BLaER1 treated with 17β-estradiol and CSF1 and Interleukin-3, amounts not matched to agents 10 nM and 100 nM (cell line): ENCODE measurements at regions not wholly inside any gene's neighbourhood (a gene's known extent, or its start where the extent isn't known, plus 50 kb on each side); places are given as distances from the start of the nearest gene placed in this dataset.
"Not testable (repeated sequence)": the region's sequence is repeated elsewhere in the genome, so short reads cannot be mapped to it uniquely, and the experiment has no call there.

Experiments
- H3K27ac ChIP-seq, 11 experiments: shearing (Covaris generic); formaldehyde crosslinking; 2 replicates each; pipeline ENCODE4 v1.8.1; 2022
- H3K27me3 ChIP-seq, 11 experiments: shearing (Covaris generic); formaldehyde crosslinking; 2 replicates each; pipeline ENCODE4 v1.8.1; 2022
- H3K36me3 ChIP-seq, 11 experiments: shearing (Covaris generic); formaldehyde crosslinking; 2 replicates each; pipeline ENCODE4 v1.8.1; 2022
- H3K4me1 ChIP-seq, 10 experiments: shearing (Covaris generic); formaldehyde crosslinking; 2 replicates each; pipeline ENCODE4 v1.8.1; 2022
- H3K4me2 ChIP-seq, 11 experiments: shearing (Covaris generic); formaldehyde crosslinking; 2 replicates each; pipeline ENCODE4 v1.8.1; 2022
- H3K4me3 ChIP-seq, 10 experiments: shearing (Covaris generic); formaldehyde crosslinking; 2 replicates each; pipeline ENCODE4 v1.8.1; 2022
- H3K9ac ChIP-seq, 11 experiments: shearing (Covaris generic); formaldehyde crosslinking; 2 replicates each; pipeline ENCODE4 v1.8.1; 2022
- H3K9me3 ChIP-seq, 11 experiments: shearing (Covaris generic); formaldehyde crosslinking; replicated peaks in 1 of 11; 2 replicates each; pipeline ENCODE4 v1.8.1; 2022
- H4K20me1 ChIP-seq, 11 experiments: shearing (Covaris generic); formaldehyde crosslinking; 2 replicates each; pipeline ENCODE4 v1.8.1; 2022
- Cebpa-rat ChIP-seq, 11 experiments: shearing (Covaris generic); IDR thresholded peaks; 2 replicates each; pipeline ENCODE4 v1.8.1; 2022

DNA sequence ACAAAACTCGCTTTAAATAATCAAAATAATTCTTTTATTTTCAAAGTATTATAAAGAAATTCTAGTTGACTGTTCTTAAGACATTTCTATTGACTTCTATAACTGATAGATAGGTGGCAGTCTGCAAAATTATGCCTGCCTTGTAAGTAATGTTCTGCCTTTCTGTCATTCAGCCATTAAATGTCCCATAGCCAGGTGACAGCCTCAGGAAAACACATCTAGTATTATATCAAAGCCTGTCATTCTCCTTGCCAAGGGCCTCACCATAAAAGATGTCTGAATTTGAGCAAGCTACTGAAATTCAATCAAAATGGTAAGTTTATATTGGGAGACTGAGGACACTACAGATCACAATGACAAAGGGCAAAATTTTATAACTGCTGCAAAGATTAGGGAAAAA lies 170.4 kb upstream of the COX7C start:
- H4K20me1 ChIP-seq, result no peaks in the 10 kb centered on the region
- no peaks in the 10 kb centered on the region for H3K36me3 ChIP-seq
- H3K27ac ChIP-seq, result no peak overlapping the region
- H3K9me3 ChIP-seq, result no peaks in the 10 kb centered on the region
- H3K4me2 ChIP-seq, result no peak overlapping the region
- no peak for TF ChIP-seq Cebpa-rat (IDR thresholded peaks at IDR 0.05)
- H3K9ac ChIP-seq, result no peak overlapping the region
- H3K4me1 ChIP-seq, result no peaks in the 10 kb centered on the region
- no peak overlapping the region for H3K4me3 ChIP-seq
- no peaks in the 10 kb centered on the region for H3K27me3 ChIP-seq

DNA sequence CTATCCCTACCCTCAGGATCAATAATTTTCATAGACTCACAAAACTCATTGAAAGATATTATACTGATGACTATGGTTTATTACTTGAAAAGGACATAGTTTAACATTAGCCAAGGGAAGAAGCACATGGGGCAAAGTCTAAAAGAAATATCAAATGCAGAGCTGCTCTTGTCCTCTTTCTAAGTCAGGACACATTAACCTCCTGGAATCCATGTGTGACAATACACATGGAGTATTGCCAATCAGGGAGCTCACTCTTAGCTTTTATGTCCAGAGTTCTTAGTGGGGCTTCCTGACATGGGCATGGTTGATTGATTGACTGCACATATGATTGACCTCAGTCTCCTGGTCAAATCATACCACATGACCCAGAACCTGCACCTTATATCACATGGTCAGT lies 165.5 kb upstream of the COX7C start:
- Histone ChIP-seq H3K27me3 (no peaks in the 10 kb centered on the region), H3K4me3 (no peak overlapping the region), H3K4me2 (no peak overlapping the region), H3K36me3 (no peaks in the 10 kb centered on the region), H3K27ac (no peak overlapping the region), H4K20me1 (no peaks in the 10 kb centered on the region), H3K9me3 (peaks cover 0 to 11% (median 0%) of the 10 kb centered on the region in 11 experiments; a peak in 2 of 22 replicates), H3K9ac (no peak overlapping the region), H3K4me1 (no peaks in the 10 kb centered on the region)
- no peak for TF ChIP-seq Cebpa-rat (IDR thresholded peaks at IDR 0.05)

DNA sequence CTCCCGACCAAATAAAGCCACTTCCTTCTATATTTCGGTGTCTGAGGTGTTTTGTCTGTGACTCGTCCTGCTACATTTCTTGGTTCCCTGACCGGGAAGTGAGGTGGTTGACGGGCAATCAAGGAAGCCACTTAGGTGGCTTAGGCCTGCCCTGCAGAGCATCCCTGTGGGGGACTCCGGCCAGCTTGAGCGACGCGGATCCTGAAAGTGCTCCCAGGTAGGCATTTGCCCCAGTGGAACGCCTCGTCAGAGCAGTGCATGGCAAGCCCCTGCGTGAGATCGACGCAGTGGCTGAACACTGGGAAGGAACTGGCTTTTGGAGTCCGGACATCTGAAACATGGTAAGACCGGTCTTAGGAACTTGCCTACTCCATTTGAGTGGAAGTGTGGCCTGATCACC lies 157.2 kb upstream of the COX7C start:
- no peak overlapping the region for H3K4me2 ChIP-seq
- no peak overlapping the region for H3K4me3 ChIP-seq
- TF ChIP-seq Cebpa-rat (IDR thresholded peaks at IDR 0.05), result no peak

DNA sequence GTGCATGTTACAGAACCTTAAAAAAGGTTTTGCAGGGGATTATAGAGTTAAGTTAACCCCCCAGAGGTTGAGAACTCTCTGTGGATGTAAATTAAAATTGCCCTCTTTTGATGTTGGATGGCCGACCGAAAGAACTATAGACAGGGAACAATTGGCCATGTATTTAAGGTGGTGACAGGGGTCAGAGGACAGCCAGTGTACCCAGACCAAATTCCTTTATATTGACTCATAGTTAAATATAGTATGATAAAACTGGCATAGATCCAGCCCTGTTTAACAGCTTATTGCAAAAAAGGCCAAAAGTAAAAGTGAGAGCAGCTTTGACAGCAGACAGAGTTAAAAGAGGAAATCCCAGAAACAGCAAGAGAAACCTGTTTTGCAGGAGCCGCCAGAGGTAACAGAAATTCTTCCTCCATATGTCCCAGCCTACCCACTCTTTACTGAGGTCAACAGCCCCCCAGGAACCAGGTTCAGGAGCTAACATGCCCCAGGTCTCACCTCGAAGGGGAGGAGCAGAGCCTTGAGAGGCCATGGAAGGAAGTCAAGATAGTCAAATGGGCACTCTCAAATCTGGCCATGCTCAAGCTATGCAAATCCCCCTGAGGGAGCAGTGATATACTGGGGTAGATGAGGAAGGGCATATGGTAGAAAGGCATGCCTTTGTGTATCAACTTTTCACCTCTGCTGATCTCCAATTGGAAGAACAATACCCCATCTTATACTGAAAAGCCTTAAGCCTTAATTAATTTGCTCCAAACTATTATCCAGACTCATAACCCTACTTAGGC lies 156.4 kb upstream of the COX7C start:
- no peaks in the 10 kb centered on the region for H3K27me3 ChIP-seq
- no peaks in the 10 kb centered on the region for H4K20me1 ChIP-seq
- no peak for TF ChIP-seq Cebpa-rat (IDR thresholded peaks at IDR 0.05)
- H3K27ac ChIP-seq, result no peak overlapping the region
- no peak overlapping the region for H3K4me3 ChIP-seq
- H3K9me3 ChIP-seq, result peaks cover 39 to 63% (median 52%) of the 10 kb centered on the region in 11 experiments
- H3K4me2 ChIP-seq, result no peak overlapping the region
- H3K4me1 ChIP-seq, result no peaks in the 10 kb centered on the region
- no peaks in the 10 kb centered on the region for H3K36me3 ChIP-seq
- H3K9ac ChIP-seq, result no peak overlapping the region

More for the DNA sequence above, 157.2 kb upstream of the COX7C start:
- Histone ChIP-seq H3K27me3 (no peaks in the 10 kb centered on the region), H3K9ac (no peak overlapping the region), H3K4me1 (no peaks in the 10 kb centered on the region), H3K27ac (no peak overlapping the region), H4K20me1 (no peaks in the 10 kb centered on the region), H3K36me3 (no peaks in the 10 kb centered on the region), H3K9me3 (peaks cover 34 to 57% (median 45%) of the 10 kb centered on the region in 11 experiments)

DNA sequence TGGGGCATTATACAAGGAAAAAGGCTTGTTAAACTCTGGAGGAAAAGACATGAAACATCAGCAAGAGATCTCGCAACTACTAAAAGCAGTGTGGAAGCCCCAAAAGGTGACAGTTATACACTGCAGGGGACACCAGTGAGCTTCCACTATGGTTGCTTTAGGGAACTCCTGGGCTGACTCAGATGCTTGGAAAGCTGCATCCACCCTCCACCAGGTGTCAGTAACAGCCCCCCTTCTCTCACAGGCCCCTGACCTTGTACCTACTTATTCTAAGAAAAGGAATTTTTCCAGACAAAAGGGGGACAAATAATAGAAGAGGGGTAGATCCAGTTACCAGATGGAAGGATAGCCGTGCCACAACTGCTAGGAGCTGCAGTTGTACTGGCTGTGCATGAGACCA lies 154.4 kb upstream of the COX7C start:
- Histone ChIP-seq H3K27me3 (no peaks in the 10 kb centered on the region), H4K20me1 (no peaks in the 10 kb centered on the region), H3K4me2 (no peak overlapping the region), H3K4me1 (no peaks in the 10 kb centered on the region), H3K9ac (no peak overlapping the region), H3K9me3 (peaks cover 48 to 78% (median 59%) of the 10 kb centered on the region in 11 experiments), H3K27ac (no peak overlapping the region), H3K36me3 (no peaks in the 10 kb centered on the region), H3K4me3 (no peak overlapping the region)
- TF ChIP-seq Cebpa-rat (IDR thresholded peaks at IDR 0.05), result no peak

DNA sequence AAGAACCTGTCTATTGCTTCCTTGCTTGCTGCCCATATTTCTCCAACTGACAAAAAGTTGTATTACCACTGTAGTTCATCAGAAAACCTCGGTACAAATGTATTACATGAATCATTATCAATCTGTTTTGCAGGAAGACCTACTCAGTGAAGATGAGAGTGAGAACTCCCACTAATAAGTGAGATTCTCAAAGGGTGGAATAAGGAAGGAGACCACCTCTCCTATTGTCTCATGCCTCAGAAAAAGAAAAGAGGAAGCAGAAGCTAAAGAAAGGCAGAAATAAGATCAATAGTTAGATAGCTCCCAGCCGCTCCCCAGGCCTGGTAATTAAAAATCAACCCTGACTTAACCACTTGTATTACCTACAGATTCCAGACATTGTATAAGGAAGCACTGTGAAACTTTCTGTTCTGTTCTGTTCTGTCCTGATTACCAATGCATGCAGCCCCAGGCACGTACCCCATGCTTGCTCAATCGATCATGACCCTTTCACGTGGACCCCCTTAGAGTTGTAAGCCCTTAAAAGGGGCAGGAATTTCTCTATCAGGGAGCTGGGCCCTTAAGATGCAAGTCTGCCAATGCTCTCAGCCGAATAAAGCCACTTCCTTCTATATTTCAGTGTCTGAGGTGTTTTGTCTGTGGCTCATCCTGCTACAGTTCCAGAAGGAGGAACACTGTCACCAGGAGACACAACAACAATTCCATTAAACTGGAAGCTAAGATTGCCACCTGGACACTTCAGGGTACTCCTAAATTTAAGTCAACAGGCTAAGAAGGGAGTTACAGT lies 152.5 kb upstream of the COX7C start:
- Histone ChIP-seq H3K4me1 (no peaks in the 10 kb centered on the region), H3K9me3 (peaks cover 48 to 71% (median 56%) of the 10 kb centered on the region in 11 experiments)
- no peak for TF ChIP-seq Cebpa-rat (IDR thresholded peaks at IDR 0.05)

DNA sequence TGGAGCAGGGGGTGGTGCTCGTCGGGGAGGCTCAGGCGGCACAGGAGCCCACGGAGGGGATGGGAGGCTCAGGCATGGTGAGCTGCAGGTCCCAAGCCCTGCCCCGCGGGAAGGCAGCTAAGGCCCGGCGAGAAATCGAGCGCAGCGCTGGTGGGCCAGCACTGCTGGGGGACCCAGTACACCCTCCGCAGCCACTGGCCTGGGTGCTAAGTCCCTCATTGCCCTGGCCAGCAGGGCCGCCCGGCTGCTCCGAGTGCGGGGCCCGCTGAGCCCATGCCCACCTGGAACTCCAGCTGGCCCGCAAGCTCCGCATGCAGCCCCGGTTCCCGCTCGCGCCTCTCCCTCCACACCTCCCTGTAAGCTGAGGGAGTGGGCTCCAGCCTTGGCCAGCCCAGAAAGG lies 151.0 kb upstream of the COX7C start:
- peaks cover 42 to 60% (median 50%) of the 10 kb centered on the region in 11 experiments for H3K9me3 ChIP-seq
- H3K9ac ChIP-seq, H3K27ac ChIP-seq, H3K27me3 ChIP-seq, H3K4me2 ChIP-seq, H3K4me1 ChIP-seq, H3K4me3 ChIP-seq, H4K20me1 ChIP-seq, H3K36me3 ChIP-seq: not testable (repeated sequence)

More for the DNA sequence above, 152.5 kb upstream of the COX7C start:
- no peak overlapping the region for H3K27ac ChIP-seq
- no peaks in the 10 kb centered on the region for H3K36me3 ChIP-seq
- no peaks in the 10 kb centered on the region for H3K27me3 ChIP-seq
- H3K4me3 ChIP-seq, result no peak overlapping the region
- no peak overlapping the region for H3K4me2 ChIP-seq
- no peak overlapping the region for H3K9ac ChIP-seq
- H4K20me1 ChIP-seq, result no peaks in the 10 kb centered on the region

DNA sequence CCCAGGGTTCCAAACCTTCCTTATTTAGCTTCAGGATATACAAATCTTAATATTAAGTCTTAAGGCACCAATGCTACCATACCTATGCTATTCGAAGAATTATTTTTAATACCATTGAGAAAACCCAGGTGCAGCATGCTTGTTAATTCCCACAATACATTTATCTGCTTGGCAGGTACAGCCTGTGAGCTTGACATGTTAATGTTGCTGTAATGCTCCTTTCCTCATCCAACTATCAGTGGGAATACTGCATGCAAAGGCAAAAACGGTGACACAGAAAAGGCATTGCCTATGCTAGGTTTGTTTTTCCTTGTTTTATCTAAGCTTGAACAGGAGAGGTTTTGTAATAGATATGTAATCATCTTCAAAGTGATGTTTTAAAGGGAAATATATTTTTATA lies 135.7 kb upstream of the COX7C start:
- Histone ChIP-seq H3K4me2 (no peak overlapping the region), H3K9me3 (peaks cover 0 to 1% (median 0%) of the 10 kb centered on the region in 11 experiments; a peak in 1 of 22 replicates), H3K27ac (no peak overlapping the region), H3K36me3 (no peaks in the 10 kb centered on the region), H3K9ac (no peak overlapping the region), H3K27me3 (no peaks in the 10 kb centered on the region), H4K20me1 (no peaks in the 10 kb centered on the region), H3K4me3 (no peak overlapping the region), H3K4me1 (no peaks in the 10 kb centered on the region)
- no peak for TF ChIP-seq Cebpa-rat (IDR thresholded peaks at IDR 0.05)

DNA sequence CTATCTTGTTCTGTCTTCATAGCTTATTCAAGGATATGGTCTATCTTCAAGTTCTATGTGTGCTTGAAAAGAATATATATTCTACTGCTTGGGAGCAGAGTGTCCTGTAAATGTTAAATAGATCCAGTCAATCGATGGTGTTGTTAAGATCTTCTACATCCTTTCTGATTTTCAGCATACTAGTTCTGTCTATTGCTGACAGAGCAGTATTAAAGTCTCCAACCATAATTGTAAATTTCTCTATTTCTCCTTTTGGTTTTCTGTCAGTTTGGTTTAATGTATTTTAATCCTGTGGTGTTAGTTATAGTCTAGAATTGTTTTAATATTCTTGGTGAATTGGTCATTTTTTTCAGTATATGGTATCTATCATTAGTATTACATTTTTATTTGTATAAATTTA lies 124.0 kb upstream of the COX7C start:
- H3K9me3 ChIP-seq, result no peaks in the 10 kb centered on the region
- no peak overlapping the region for H3K9ac ChIP-seq
- H4K20me1 ChIP-seq, result no peaks in the 10 kb centered on the region
- peaks cover 0 to 2% (median 0%) of the 10 kb centered on the region in 10 experiments; a peak in 1 of 20 replicates for H3K4me1 ChIP-seq
- no peak overlapping the region for H3K4me2 ChIP-seq
- TF ChIP-seq Cebpa-rat (IDR thresholded peaks at IDR 0.05), result no peak
- H3K36me3 ChIP-seq, result no peaks in the 10 kb centered on the region
- H3K27ac ChIP-seq, result no peak overlapping the region
- H3K4me3 ChIP-seq, result no peak overlapping the region
- H3K27me3 ChIP-seq, result no peaks in the 10 kb centered on the region

DNA sequence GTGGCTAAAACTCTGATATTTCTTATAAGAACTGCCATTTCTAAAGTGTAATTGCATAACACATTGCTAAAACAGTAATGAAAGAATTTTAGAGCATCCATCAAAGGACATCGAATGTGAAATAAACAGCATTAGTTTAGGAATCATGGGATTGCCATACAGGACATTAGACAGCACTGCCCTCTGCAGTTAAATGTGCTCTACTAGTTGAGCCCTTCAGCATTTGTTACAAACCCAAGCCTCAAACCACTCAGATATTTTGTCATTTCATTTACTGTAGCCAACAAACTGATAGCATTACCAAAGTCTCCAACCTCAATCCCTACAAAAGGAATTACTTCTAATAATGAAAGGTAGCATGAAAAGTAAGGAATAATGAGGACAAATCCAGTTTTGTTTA lies 116.8 kb upstream of the COX7C start:
- no peak overlapping the region for H3K4me3 ChIP-seq
- TF ChIP-seq Cebpa-rat (IDR thresholded peaks at IDR 0.05), result no peak
- no peak overlapping the region for H3K9ac ChIP-seq
- H3K9me3 ChIP-seq, result no peaks in the 10 kb centered on the region
- no peaks in the 10 kb centered on the region for H3K27me3 ChIP-seq
- no peak overlapping the region for H3K4me2 ChIP-seq
- no peak overlapping the region for H3K27ac ChIP-seq
- no peaks in the 10 kb centered on the region for H3K36me3 ChIP-seq
- H4K20me1 ChIP-seq, result no peaks in the 10 kb centered on the region
- H3K4me1 ChIP-seq, result no peaks in the 10 kb centered on the region
